Esophagus (tissue), 2 donors: ENCODE measurements at regions not wholly inside any gene's neighbourhood (a gene's known extent, or its start where the extent isn't known, plus 50 kb on each side); places are given as distances from the start of the nearest gene placed in this dataset.

Experiments used
- H3K27ac ChIP-seq, 2 donors: one replicate each; pipeline ENCODE4 v1.5.1; 2013; ENCODE audit warnings: low read depth in 2 of 2, mild to moderate bottlenecking in 2 of 2, inconsistent platforms in 1 of 2, low read length in 1 of 2, moderate library complexity in 1 of 2
- H3K27me3 ChIP-seq, 2 donors: one replicate each; pipeline ENCODE4 v1.6.1; 2013; ENCODE audit warnings: low read length in 2 of 2, control low read depth in 1 of 2, mild to moderate bottlenecking in 1 of 2; ENCODE audit not compliant: insufficient read depth in 2 of 2, control insufficient read depth in 1 of 2
- H3K36me3 ChIP-seq, 2 donors: one replicate each; pipeline ENCODE4 v1.6.1; 2013; ENCODE audit warnings: low read length in 1 of 2; ENCODE audit not compliant: control insufficient read depth in 2 of 2, insufficient read depth in 2 of 2
- H3K4me1 ChIP-seq, 2 donors: one replicate each; pipeline ENCODE4 v1.6.1; 2013; ENCODE audit warnings: low read length in 1 of 2; ENCODE audit not compliant: control insufficient read depth in 2 of 2, insufficient read depth in 2 of 2
- H3K4me3 ChIP-seq, 2 donors: one replicate each; pipeline ENCODE4 v1.5.1; 2013; ENCODE audit warnings: low read length in 2 of 2, mild to moderate bottlenecking in 2 of 2, low read depth in 1 of 2, moderate library complexity in 1 of 2
- H3K9me3 ChIP-seq, 2 donors: one replicate each; pipeline ENCODE4 v1.6.1; 2013; ENCODE audit warnings: mild to moderate bottlenecking in 2 of 2, low read depth in 1 of 2, low read length in 1 of 2, moderate library complexity in 1 of 2; ENCODE audit not compliant: control insufficient read depth in 2 of 2, insufficient read depth in 1 of 2
- WGBS, 2 donors: extraction: QIAGEN DNeasy Blood & Tissue Kit; methylation state at CpG; one replicate each; pipeline ENCODE4 v1.1.7; 2013; 5-methylcytosine and 5-hydroxymethylcytosine counted together
- donor health status: healthy with polysubstance abuse.
- donor health status: Bipolar disorder and iron deficiency.

- no peak overlapping the region for H3K27ac ChIP-seq
- no peak overlapping the region for H3K4me3 ChIP-seq
- WGBS, 2 donors = 82% methylated on average over 3 of the region's 3 CpGs
- no peaks in the 10 kb centered on the region for H3K4me1 ChIP-seq
- no peaks in the 10 kb centered on the region for H3K36me3 ChIP-seq
- H3K27me3 ChIP-seq = peaks cover 0 to 2% of the 10 kb centered on the region in 2 donors
- H3K9me3 ChIP-seq = no peaks in the 10 kb centered on the region
These were observed 312.1 kb upstream of the ZEB2 start for GRCh38 chr2:144832048-144832447.

DNA sequence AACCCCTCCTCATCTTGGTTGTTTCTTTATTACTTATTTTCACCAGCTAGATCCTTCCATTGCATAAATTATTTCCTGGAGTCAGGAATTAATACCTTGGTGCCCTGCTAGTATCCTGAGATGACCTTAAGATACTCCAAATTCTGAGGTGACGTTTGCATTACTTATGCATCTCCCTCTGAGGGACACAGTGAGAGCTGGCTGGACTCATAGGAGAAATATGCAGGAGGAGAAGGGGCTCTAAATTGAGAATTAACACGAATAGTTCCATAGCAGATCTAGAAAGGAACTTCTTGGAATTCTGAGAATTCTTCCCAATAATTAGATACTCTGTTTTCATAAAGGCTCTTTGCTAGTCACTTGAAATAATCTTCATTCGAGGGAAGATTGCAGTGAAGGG, 310.6 kb upstream of the ZEB2 start:
- Histone ChIP-seq H3K9me3 (no peaks in the 10 kb centered on the region), H3K27me3 (peaks cover 0 to 2% of the 10 kb centered on the region in 2 donors), H3K4me3 (no peak overlapping the region), H3K4me1 (no peaks in the 10 kb centered on the region), H3K27ac (no peak overlapping the region), H3K36me3 (no peaks in the 10 kb centered on the region)
- 71 to 73% methylated on average over 3 of the region's 3 CpGs for WGBS, 2 donors

- no peaks in the 10 kb centered on the region for H3K9me3 ChIP-seq
- WGBS, 2 donors = 56% methylated on average over 2 of the region's 2 CpGs
These were observed 307.5 kb upstream of the ZEB2 start for GRCh38 chr2:144827404-144827803.

DNA sequence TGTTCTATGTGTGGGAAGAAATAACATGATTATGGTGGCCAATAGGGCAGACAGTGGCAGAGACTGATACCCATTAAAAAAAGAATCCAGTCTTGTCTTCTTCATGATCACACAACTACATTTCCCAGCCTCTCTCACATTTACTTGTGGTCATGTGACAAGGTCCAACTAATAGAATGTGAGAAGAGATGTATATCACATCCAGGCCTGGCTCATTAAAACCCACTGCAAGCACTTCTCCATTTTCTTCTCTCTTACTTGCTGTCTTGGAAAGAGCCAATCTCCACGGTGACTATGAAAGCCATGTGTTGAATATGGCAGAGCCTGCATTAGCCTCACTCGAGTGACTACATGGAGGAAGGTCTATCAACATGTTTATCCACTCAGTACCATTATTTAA, 306.2 kb upstream of the ZEB2 start:
- no peaks in the 10 kb centered on the region for H3K27me3 ChIP-seq
- no peaks in the 10 kb centered on the region for H3K36me3 ChIP-seq
- no peak overlapping the region for H3K27ac ChIP-seq
- H3K9me3 ChIP-seq = no peaks in the 10 kb centered on the region
- WGBS, 2 donors = 47% methylated on average over 2 of the region's 2 CpGs
- H3K4me1 ChIP-seq = no peaks in the 10 kb centered on the region
- no peak overlapping the region for H3K4me3 ChIP-seq

More at GRCh38 chr2:144827404-144827803, 307.5 kb upstream of the ZEB2 start:
- no peak overlapping the region for H3K4me3 ChIP-seq
- no peaks in the 10 kb centered on the region for H3K4me1 ChIP-seq
- no peaks in the 10 kb centered on the region for H3K27me3 ChIP-seq
- no peaks in the 10 kb centered on the region for H3K36me3 ChIP-seq
- H3K27ac ChIP-seq = no peak overlapping the region

DNA sequence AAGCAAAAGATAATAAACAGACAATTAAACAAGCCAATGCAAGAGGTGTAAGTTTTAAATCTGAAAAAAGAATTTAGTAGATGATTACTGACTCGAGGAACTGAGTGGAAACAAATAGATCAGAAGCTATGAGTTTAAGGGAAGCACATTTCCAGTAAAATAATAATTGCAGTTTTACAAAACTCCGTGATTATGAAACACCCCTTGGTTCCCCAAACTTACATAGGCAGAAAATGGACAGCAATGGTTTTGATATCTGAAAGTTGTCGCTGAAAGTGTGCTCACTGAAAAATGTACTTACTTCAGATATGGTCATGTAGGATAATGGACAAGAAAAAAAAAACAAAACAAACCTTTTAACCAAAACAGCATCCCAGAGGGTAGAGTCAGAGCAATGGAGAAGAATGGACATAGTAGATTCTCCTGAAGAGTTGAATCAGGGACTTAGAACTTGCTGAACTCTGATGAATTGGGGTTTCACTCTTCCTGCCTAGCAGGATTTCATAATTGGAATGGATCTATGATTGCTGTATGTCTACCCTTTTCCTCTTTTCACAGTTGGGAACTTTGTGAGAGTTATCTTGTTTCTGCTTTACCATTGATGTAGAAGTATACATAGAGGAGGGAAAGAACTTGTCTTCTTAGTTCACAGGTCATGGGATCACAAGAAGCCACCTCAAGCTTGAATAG, 305.6 kb upstream of the ZEB2 start:
- no peaks in the 10 kb centered on the region for H3K36me3 ChIP-seq
- WGBS, 2 donors = 85 to 96% methylated on average over 3 of the region's 3 CpGs
- no peak overlapping the region for H3K27ac ChIP-seq
- H3K4me3 ChIP-seq = no peak overlapping the region
- H3K9me3 ChIP-seq = no peaks in the 10 kb centered on the region
- H3K4me1 ChIP-seq = no peaks in the 10 kb centered on the region
- no peaks in the 10 kb centered on the region for H3K27me3 ChIP-seq

- WGBS, 2 donors = 72 to 75% methylated on average over 3 of the region's 3 CpGs
- H3K4me3 ChIP-seq = no peak overlapping the region
- H3K27me3 ChIP-seq = no peaks in the 10 kb centered on the region
These were observed 304.6 kb upstream of the ZEB2 start for GRCh38 chr2:144824306-144825080.

DNA sequence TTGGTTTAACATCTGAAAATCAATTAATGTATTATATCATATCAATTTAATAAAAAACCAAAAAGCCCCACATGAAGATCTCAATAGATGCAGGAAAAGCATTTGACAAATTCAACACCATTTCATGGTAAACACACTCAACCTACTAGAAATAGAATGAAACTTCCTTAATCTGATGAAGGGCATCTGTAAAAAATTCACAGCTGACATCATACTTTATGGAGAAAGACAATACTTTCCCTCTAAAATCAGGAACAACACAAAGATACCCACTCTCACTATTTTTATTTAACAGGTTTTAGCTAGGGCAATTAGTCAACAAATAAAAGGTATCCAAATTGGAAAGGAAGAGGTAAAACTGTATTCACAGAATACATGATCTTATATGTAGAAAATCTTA, 303.0 kb upstream of the ZEB2 start:
- Histone ChIP-seq H3K4me3 (no peak overlapping the region), H3K9me3 (no peaks in the 10 kb centered on the region), H3K27me3 (no peaks in the 10 kb centered on the region), H3K4me1 (no peaks in the 10 kb centered on the region), H3K27ac (no peak overlapping the region), H3K36me3 (no peaks in the 10 kb centered on the region)

More at GRCh38 chr2:144824306-144825080, 304.6 kb upstream of the ZEB2 start:
- Histone ChIP-seq H3K27ac (no peak overlapping the region), H3K36me3 (no peaks in the 10 kb centered on the region), H3K4me1 (no peaks in the 10 kb centered on the region), H3K9me3 (no peaks in the 10 kb centered on the region)

- no peaks in the 10 kb centered on the region for H3K4me1 ChIP-seq
- 88 to 96% methylated on average over 6 of the region's 6 CpGs for WGBS, 2 donors
- no peak overlapping the region for H3K4me3 ChIP-seq
- H3K27me3 ChIP-seq = no peaks in the 10 kb centered on the region
- H3K9me3 ChIP-seq = no peaks in the 10 kb centered on the region
- no peaks in the 10 kb centered on the region for H3K36me3 ChIP-seq
- no peak overlapping the region for H3K27ac ChIP-seq
These were observed 292.4 kb upstream of the ZEB2 start for GRCh38 chr2:144812288-144812687.

- no peak overlapping the region for H3K27ac ChIP-seq
- no peak overlapping the region for H3K4me3 ChIP-seq
- H3K4me1 ChIP-seq = no peaks in the 10 kb centered on the region
- no peaks in the 10 kb centered on the region for H3K9me3 ChIP-seq
- 59 to 66% methylated on average over 2 of the region's 2 CpGs for WGBS, 2 donors
- no peaks in the 10 kb centered on the region for H3K27me3 ChIP-seq
- H3K36me3 ChIP-seq = no peaks in the 10 kb centered on the region
These were observed 281.8 kb upstream of the ZEB2 start for GRCh38 chr2:144801766-144802165.

DNA sequence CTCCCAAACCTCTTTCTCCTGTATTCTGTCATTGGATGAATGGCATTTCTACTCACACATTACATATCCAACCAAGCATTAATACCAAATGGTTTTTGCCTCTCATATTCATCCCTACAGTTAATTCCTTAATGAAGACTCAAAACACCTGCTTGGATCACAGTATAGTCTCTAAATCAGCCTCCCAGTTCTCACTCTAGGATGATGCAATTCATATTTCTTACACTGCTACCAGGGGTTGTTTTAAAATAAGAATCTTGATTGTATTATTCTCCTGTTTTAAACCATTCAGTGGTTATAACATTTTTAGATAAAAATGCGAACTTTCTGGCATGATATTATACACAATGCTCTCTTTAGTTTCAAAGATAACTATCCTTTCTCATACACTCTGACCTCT, 281.4 kb upstream of the ZEB2 start:
- Histone ChIP-seq H3K36me3 (no peaks in the 10 kb centered on the region), H3K4me1 (no peaks in the 10 kb centered on the region), H3K4me3 (no peak overlapping the region), H3K27me3 (no peaks in the 10 kb centered on the region), H3K9me3 (no peaks in the 10 kb centered on the region), H3K27ac (no peak overlapping the region)
- WGBS, 2 donors = 83 to 87% methylated on average over 1 of the region's 1 CpG
